Muscle layer of duodenum (tissue), 2 donors: ENCODE measurements at regions not wholly inside any gene's neighbourhood (a gene's known extent, or its start where the extent isn't known, plus 50 kb on each side); places are given as distances from the start of the nearest gene placed in this dataset.
A peak's percentile ranks its signal among the peaks of the same experiment; 100 is the strongest.

ENCODE experiments used
- H3K27ac ChIP-seq: one replicate; pipeline ENCODE4 v1.7.0; 2013; ENCODE audit warnings: mild to moderate bottlenecking, low read length
- H3K27me3 ChIP-seq: one replicate; pipeline ENCODE4 v1.7.0; 2013; ENCODE audit warnings: low read depth, mild to moderate bottlenecking, control low read depth, low read length
- H3K36me3 ChIP-seq, 2 donors: one replicate each; pipeline ENCODE4 v1.7.0; 2013; ENCODE audit warnings: low read length in 2 of 2, control low read depth in 1 of 2, mild to moderate bottlenecking in 1 of 2; ENCODE audit not compliant: insufficient read depth in 2 of 2, control insufficient read depth in 1 of 2
- H3K4me1 ChIP-seq, 2 donors: one replicate each; pipeline ENCODE4 v1.7.0; 2013; ENCODE audit warnings: low read length in 2 of 2, mild to moderate bottlenecking in 2 of 2, control low read depth in 1 of 2, moderate library complexity in 1 of 2; ENCODE audit not compliant: insufficient read depth in 2 of 2, control insufficient read depth in 1 of 2
- H3K4me3 ChIP-seq, 2 donors: one replicate each; pipeline ENCODE4 v1.7.0; 2013; ENCODE audit warnings: low read length in 2 of 2, low read depth in 1 of 2, mild to moderate bottlenecking in 1 of 2
- H3K9me3 ChIP-seq, 2 donors: one replicate each; pipeline ENCODE4 v1.7.0; 2013; ENCODE audit warnings: low read length in 2 of 2, control low read depth in 1 of 2, mild to moderate bottlenecking in 1 of 2; ENCODE audit not compliant: control insufficient read depth in 1 of 2
- donor health status: healthy.

- no peak overlapping the region for H3K27ac ChIP-seq
- no peaks in the 10 kb centered on the region for H3K27me3 ChIP-seq
- H3K36me3 ChIP-seq, result no peaks in the 10 kb centered on the region
- H3K9me3 ChIP-seq, result no peaks in the 10 kb centered on the region
- H3K4me3 ChIP-seq, result no peak overlapping the region
- H3K4me1 ChIP-seq, result no peaks in the 10 kb centered on the region
Observed at GRCh38 chr18:55818284-55818683, 230.3 kb upstream of the TCF4 start.

GRCh38 chr18:55811925-55812324 lies 223.9 kb upstream of the TCF4 start:
- no peaks in the 10 kb centered on the region for H3K4me1 ChIP-seq
- H3K27ac ChIP-seq, result no peak overlapping the region
- H3K4me3 ChIP-seq, result no peak overlapping the region
- H3K9me3 ChIP-seq, result no peaks in the 10 kb centered on the region
- H3K27me3 ChIP-seq, result no peaks in the 10 kb centered on the region
- H3K36me3 ChIP-seq, result no peaks in the 10 kb centered on the region

GRCh38 chr18:55805666-55806065 lies 217.7 kb upstream of the TCF4 start:
- no peaks in the 10 kb centered on the region for H3K36me3 ChIP-seq
- H3K27ac ChIP-seq, result no peak overlapping the region
- H3K27me3 ChIP-seq, result no peaks in the 10 kb centered on the region
- no peaks in the 10 kb centered on the region for H3K4me1 ChIP-seq
- no peaks in the 10 kb centered on the region for H3K9me3 ChIP-seq
- H3K4me3 ChIP-seq, result no peak overlapping the region

GRCh38 chr18:55795101-55795669 lies 207.2 kb upstream of the TCF4 start:
- Histone ChIP-seq H3K27ac (no peak overlapping the region), H3K9me3 (no peaks in the 10 kb centered on the region), H3K27me3 (no peaks in the 10 kb centered on the region), H3K4me3 (no peak overlapping the region), H3K36me3 (no peaks in the 10 kb centered on the region), H3K4me1 (no peaks in the 10 kb centered on the region)

- H3K9me3 ChIP-seq, result peaks cover 0 to under 1% of the 10 kb centered on the region in 2 donors
- no peak overlapping the region for H3K4me3 ChIP-seq
- H3K36me3 ChIP-seq, result no peaks in the 10 kb centered on the region
- no peak overlapping the region for H3K27ac ChIP-seq
- H3K4me1 ChIP-seq, result no peaks in the 10 kb centered on the region
- H3K27me3 ChIP-seq, result no peaks in the 10 kb centered on the region
Observed at GRCh38 chr18:55794288-55795052, 206.5 kb upstream of the TCF4 start.

- Histone ChIP-seq H3K27me3 (no peaks in the 10 kb centered on the region), H3K27ac (no peak overlapping the region), H3K4me3 (no peak overlapping the region), H3K36me3 (no peaks in the 10 kb centered on the region), H3K4me1 (no peaks in the 10 kb centered on the region), H3K9me3 (peaks cover 0 to 3% of the 10 kb centered on the region in 2 donors)
Observed at GRCh38 chr18:55790296-55790695, 202.3 kb upstream of the TCF4 start.

- Histone ChIP-seq H3K27me3 (no peaks in the 10 kb centered on the region), H3K36me3 (no peaks in the 10 kb centered on the region), H3K9me3 (peaks cover 0 to 3% of the 10 kb centered on the region in 2 donors), H3K4me1 (no peaks in the 10 kb centered on the region), H3K4me3 (no peak overlapping the region), H3K27ac (no peak overlapping the region)
Observed at GRCh38 chr18:55787536-55788073, 199.6 kb upstream of the TCF4 start.

GRCh38 chr18:55786651-55787272 lies 198.8 kb upstream of the TCF4 start:
- H3K4me1 ChIP-seq, result no peaks in the 10 kb centered on the region
- H3K27me3 ChIP-seq, result no peaks in the 10 kb centered on the region
- H3K4me3 ChIP-seq, result no peak overlapping the region
- H3K27ac ChIP-seq, result no peak overlapping the region
- peaks cover 0 to 3% of the 10 kb centered on the region in 2 donors for H3K9me3 ChIP-seq
- no peaks in the 10 kb centered on the region for H3K36me3 ChIP-seq

GRCh38 chr18:55783921-55784320 lies 195.9 kb upstream of the TCF4 start:
- Histone ChIP-seq H3K27me3 (no peaks in the 10 kb centered on the region), H3K4me3 (no peak overlapping the region), H3K36me3 (no peaks in the 10 kb centered on the region), H3K4me1 (no peaks in the 10 kb centered on the region), H3K9me3 (no peaks in the 10 kb centered on the region), H3K27ac (no peak overlapping the region)

- Histone ChIP-seq H3K27me3 (no peaks in the 10 kb centered on the region), H3K36me3 (no peaks in the 10 kb centered on the region), H3K4me1 (no peaks in the 10 kb centered on the region), H3K9me3 (no peaks in the 10 kb centered on the region), H3K4me3 (no peak overlapping the region), H3K27ac (no peak overlapping the region)
Observed at GRCh38 chr18:55781481-55781957, 193.5 kb upstream of the TCF4 start.

GRCh38 chr18:55780586-55781071 lies 192.6 kb upstream of the TCF4 start:
- H3K27ac ChIP-seq, result no peak overlapping the region
- H3K36me3 ChIP-seq, result no peaks in the 10 kb centered on the region

More at GRCh38 chr18:55780586-55781071, 192.6 kb upstream of the TCF4 start:
- H3K4me3 ChIP-seq, result peak overlapping the region; percentile 40 to 75
- no peaks in the 10 kb centered on the region for H3K9me3 ChIP-seq
- H3K4me1 ChIP-seq, result no peaks in the 10 kb centered on the region
- no peaks in the 10 kb centered on the region for H3K27me3 ChIP-seq
